ENCODE measurements at regions not wholly inside any gene's neighbourhood (a gene's known extent, or its start where the extent isn't known, plus 50 kb on each side); places are given as distances from the start of the nearest gene placed in this dataset.

GRCh38 chr11:129598378-129598777 is 217.3 kb upstream of the TMEM45B start:
- TF ChIP-seq CTCF (IDR thresholded peaks at IDR 0.05; ENCODE audit: poor library complexity, severe bottlenecking): no peak
- no peak for TF ChIP-seq EP300 (conservative IDR thresholded peaks at IDR 0.05; ENCODE audit: poor library complexity, severe bottlenecking)
- no peak for TF ChIP-seq TAF1 (IDR thresholded peaks at IDR 0.05; ENCODE audit: low read depth)
- no peak for TF ChIP-seq MXI1 (conservative IDR thresholded peaks at IDR 0.05; ENCODE audit: poor library complexity, severe bottlenecking)
- no peak for TF ChIP-seq SMC3 (conservative IDR thresholded peaks at IDR 0.05; ENCODE audit: poor library complexity)
- TF ChIP-seq POLR2AphosphoS5 (IDR thresholded peaks at IDR 0.05): no peak
- no peak for TF ChIP-seq RAD21 (conservative IDR thresholded peaks at IDR 0.05)
- TF ChIP-seq EZH2 (IDR thresholded peaks at IDR 0.05; ENCODE audit: borderline replicate concordance, insufficient read depth, low read length, poor library complexity, severe bottlenecking): no peak
- TF ChIP-seq REST (IDR thresholded peaks at IDR 0.05; ENCODE audit: borderline replicate concordance): no peak

GRCh38 chr11:129605815-129606214 is 209.8 kb upstream of the TMEM45B start:
- Histone ChIP-seq H3K9me2 (ENCODE audit: insufficient read depth, low read length) (no peaks in the 10 kb centered on the region), H3K4me3 (ENCODE audit: low read length) (no peak overlapping the region), H3K79me2 (replicated peaks; ENCODE audit: insufficient read depth, low read length) (no peaks in the 10 kb centered on the region), H3K27ac (ENCODE audit: low read length) (no peak overlapping the region), H3K9ac (ENCODE audit: low read length) (no peak overlapping the region), H3K9me3 (ENCODE audit: low read length) (no peaks in the 10 kb centered on the region), H3K36me3 (ENCODE audit: insufficient read depth, low read length) (no peaks in the 10 kb centered on the region), H3K27me3 (ENCODE audit: insufficient read depth, low read depth, low read length) (no peaks in the 10 kb centered on the region), H4K20me1 (ENCODE audit: insufficient read depth) (no peaks in the 10 kb centered on the region), H3F3A (ENCODE audit: insufficient read depth, low read length, poor library complexity, severe bottlenecking) (no peaks in the 10 kb centered on the region), H3K4me2 (ENCODE audit: low read length) (no peak overlapping the region), H2AFZ (ENCODE audit: low read depth, low read length) (no peak overlapping the region)
- TF ChIP-seq RAD21 (conservative IDR thresholded peaks at IDR 0.05) (no peak), EZH2 (IDR thresholded peaks at IDR 0.05; ENCODE audit: borderline replicate concordance, insufficient read depth, low read length, poor library complexity, severe bottlenecking) (no peak), TAF1 (IDR thresholded peaks at IDR 0.05; ENCODE audit: low read depth) (no peak), REST (IDR thresholded peaks at IDR 0.05; ENCODE audit: borderline replicate concordance) (no peak), SMC3 (conservative IDR thresholded peaks at IDR 0.05; ENCODE audit: poor library complexity) (no peak), POLR2AphosphoS5 (IDR thresholded peaks at IDR 0.05) (no peak), CTCF (IDR thresholded peaks at IDR 0.05; ENCODE audit: poor library complexity, severe bottlenecking) (no peak), MXI1 (conservative IDR thresholded peaks at IDR 0.05; ENCODE audit: poor library complexity, severe bottlenecking) (no peak), EP300 (conservative IDR thresholded peaks at IDR 0.05; ENCODE audit: poor library complexity, severe bottlenecking) (no peak)

More at GRCh38 chr11:129598378-129598777, 217.3 kb upstream of the TMEM45B start:
- Histone ChIP-seq H3K9me3 (ENCODE audit: low read length) (no peaks in the 10 kb centered on the region), H2AFZ (ENCODE audit: low read depth, low read length) (no peak overlapping the region), H3K36me3 (ENCODE audit: insufficient read depth, low read length) (no peaks in the 10 kb centered on the region), H3K9me2 (ENCODE audit: insufficient read depth, low read length) (no peaks in the 10 kb centered on the region), H3K4me3 (ENCODE audit: low read length) (no peak overlapping the region), H3K27me3 (ENCODE audit: insufficient read depth, low read depth, low read length) (no peaks in the 10 kb centered on the region), H4K20me1 (ENCODE audit: insufficient read depth) (no peaks in the 10 kb centered on the region), H3K4me2 (ENCODE audit: low read length) (no peak overlapping the region), H3F3A (ENCODE audit: insufficient read depth, low read length, poor library complexity, severe bottlenecking) (no peaks in the 10 kb centered on the region), H3K79me2 (replicated peaks; ENCODE audit: insufficient read depth, low read length) (no peaks in the 10 kb centered on the region), H3K9ac (ENCODE audit: low read length) (no peak overlapping the region), H3K27ac (ENCODE audit: low read length) (no peak overlapping the region)
